ENCODE measurements at regions not wholly inside any gene's neighbourhood (a gene's known extent, or its start where the extent isn't known, plus 50 kb on each side); places are given as distances from the start of the nearest gene placed in this dataset.

GRCh38 chr9:4435197-4435596 is 55.1 kb upstream of the SLC1A1 start:
- no peak for FAIRE-seq

DNA sequence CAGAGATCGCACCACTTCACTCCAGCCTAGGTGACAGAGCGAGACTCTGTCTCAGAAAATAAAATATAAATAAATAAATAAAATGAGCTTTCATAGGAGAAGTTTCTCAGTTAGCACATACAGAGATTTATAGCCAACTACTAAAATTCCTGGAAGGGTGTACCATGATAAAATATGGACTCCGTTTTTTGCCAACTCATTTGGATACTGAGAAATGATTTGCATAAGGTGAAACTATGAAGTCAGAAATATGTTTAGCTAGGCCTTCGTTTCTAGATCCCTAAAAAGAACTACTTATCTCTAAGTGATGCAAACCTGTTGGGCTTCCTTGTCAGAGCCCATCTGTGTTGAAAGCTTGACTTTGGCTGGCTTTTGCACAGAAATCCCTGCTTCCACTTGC is 56.9 kb upstream of the SLC1A1 start:
- no peak for FAIRE-seq

DNA sequence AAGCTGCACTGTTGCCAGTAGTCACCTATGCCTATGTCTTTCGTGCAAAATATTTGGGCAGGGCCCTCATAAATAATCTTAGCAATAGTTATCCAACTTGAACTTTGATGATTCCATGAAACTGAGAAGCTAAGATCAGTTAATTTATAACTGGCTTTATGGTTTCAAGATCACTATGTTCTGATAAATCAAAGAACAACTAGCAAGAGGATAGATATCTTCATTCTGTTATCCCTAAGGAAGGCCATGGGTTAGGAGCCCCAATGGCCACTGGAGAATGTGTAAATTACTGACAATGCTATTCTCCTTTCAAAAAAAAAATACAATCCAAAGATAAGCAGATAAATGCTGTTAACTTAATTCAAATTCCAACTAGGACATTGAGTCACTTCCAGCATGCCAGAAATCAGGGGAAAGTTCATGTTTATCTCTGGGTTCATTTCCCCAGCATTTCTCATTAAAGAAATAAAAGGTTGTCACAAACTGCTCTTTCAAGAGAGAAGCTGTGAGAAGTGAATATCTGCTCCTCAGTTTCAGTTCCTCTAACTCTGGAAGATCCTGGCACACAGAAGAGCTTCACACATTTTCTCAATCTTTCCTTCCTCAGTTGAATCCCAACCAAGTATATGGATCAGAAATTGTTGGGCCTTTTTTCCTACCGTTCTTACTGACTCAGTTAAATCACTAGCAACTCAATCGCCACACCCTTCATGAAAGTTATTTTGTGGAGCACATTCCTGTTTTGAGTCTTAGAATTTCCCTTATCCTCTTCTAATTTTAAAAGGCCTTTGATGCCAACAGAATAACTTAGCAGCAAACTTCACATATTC is 59.6 kb upstream of the SLC1A1 start:
- FAIRE-seq: no peak

DNA sequence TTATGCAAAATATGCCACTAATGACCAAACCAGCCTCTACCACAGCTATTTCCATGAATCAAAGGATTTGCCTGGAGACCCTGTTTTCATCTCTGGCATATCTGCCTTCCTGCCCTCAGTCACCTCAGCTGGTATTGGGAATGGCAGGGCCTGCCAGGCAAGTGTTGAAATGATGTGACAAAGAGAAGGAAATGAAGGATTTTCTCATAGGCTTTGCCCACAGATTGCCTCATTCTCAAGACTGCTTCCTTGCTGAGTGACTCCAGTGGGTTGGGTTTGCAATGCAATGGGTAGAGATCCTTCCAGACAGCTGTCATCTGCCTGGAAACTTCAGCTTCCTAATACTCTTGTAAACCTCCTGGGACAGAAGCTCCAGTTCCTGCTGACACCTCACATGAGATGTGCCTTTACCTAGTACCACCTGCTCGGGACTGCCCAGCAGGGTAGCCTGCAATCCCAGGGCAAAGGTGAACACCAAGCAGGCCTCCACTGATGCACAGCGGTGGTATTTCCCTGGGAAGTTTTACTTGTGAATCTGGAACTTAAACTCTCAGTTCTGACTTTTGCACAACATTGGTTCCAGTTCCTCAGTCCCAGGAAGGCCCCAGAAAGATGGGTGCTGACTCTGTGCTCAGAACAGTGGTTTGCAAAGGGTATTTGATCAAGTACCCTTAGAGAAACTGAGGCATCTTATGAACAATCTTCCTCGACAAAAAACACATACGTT is 64.8 kb upstream of the SLC1A1 start:
- no peak for FAIRE-seq

DNA sequence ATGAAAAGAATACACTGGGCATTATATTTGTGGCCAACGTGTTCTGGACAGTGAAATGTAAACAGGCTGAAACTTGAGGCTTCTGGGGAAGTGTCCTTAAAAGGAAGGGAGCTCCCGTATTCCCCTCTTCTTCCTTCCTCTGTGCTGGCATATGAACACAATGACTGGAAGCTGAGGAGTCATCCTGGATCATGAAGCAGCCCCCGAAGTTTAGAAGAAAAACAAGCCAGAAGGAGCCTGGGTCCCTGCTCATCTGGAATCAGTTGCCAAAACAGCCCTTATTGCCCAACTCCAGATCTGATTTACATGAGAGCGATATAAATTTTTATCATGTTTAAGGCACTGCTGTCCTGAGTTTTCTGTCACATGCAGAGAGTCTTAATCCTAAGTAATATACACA is 65.4 kb upstream of the SLC1A1 start:
- FAIRE-seq: no peak

GRCh38 chr9:4424038-4424437 is 66.2 kb upstream of the SLC1A1 start:
- FAIRE-seq: no peak

GRCh38 chr9:4423207-4423610 is 67.1 kb upstream of the SLC1A1 start:
- FAIRE-seq: no peak

GRCh38 chr9:4422495-4422894 is 67.8 kb upstream of the SLC1A1 start:
- FAIRE-seq: no peak

GRCh38 chr9:4421847-4422246 is 68.4 kb upstream of the SLC1A1 start:
- FAIRE-seq: no peak

DNA sequence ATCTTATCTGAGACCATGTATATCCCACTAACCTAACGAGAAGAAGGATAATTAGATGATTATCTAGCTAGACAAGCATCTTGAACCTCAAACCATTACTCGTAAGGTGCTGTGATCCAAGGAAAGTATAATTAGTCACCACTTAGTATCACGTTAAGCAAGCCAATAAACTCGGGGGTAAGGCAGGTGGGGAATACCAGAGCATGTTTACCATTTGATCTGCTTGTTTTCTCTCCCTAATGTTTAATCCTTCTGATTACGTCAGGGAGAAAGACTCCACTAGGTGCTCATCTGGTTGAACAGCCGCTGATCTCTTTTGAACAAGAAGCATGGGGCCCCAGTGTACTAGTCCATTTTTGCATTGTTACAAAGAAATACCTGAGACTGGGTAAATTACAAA is 69.9 kb upstream of the SLC1A1 start:
- FAIRE-seq: no peak

- FAIRE-seq: no peak
Measured at GRCh38 chr9:4417578-4418325, 72.5 kb upstream of the SLC1A1 start.

- no peak for FAIRE-seq
Measured at GRCh38 chr9:4416467-4416866, 73.8 kb upstream of the SLC1A1 start.

DNA sequence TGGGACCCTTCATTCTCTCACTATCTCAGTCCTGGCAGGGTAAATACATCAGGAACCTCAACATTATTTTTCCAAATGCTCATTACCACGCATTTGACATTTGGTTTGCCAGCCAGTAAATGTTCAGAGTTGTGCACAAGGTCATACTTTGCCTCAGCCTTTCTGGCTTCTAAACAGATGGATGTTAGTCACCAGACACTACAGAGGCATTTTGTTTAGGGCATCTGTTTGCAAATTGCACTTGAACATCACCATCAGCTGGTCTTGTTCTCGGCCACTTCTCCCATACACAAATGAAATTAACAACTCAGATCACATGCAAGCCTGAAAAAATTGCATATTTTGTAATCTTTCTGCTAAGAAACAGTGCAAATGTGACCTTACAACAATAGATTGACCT is 75.0 kb upstream of the SLC1A1 start:
- FAIRE-seq: no peak

GRCh38 chr9:4413856-4414255 is 76.4 kb upstream of the SLC1A1 start:
- FAIRE-seq: no peak

GRCh38 chr9:4404156-4404555 is 86.1 kb upstream of the SLC1A1 start:
- FAIRE-seq: no peak

DNA sequence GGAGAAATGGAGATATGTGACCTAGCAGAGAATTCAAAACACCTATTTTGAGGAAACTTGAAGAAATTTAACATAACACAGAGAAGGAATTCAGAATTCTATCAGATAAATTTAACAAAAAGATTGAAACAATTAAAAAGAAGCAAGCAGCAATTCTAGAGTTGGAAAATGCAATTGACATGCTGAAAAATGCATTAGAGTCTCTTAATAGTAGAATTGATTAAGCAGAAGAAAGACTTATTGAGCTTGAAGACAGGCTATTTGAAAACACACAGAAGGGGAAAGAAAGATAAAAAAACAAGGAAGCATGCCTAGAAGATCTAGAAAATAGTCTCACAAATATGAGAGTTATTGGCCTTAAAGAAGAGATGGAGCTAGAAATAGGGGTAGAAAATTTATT is 87.8 kb upstream of the SLC1A1 start:
- no peak for FAIRE-seq

- FAIRE-seq: no peak
Measured at GRCh38 chr9:4400731-4401130, 89.5 kb upstream of the SLC1A1 start.

- FAIRE-seq: no peak
Measured at GRCh38 chr9:4397917-4398316, 92.4 kb upstream of the SLC1A1 start.

DNA sequence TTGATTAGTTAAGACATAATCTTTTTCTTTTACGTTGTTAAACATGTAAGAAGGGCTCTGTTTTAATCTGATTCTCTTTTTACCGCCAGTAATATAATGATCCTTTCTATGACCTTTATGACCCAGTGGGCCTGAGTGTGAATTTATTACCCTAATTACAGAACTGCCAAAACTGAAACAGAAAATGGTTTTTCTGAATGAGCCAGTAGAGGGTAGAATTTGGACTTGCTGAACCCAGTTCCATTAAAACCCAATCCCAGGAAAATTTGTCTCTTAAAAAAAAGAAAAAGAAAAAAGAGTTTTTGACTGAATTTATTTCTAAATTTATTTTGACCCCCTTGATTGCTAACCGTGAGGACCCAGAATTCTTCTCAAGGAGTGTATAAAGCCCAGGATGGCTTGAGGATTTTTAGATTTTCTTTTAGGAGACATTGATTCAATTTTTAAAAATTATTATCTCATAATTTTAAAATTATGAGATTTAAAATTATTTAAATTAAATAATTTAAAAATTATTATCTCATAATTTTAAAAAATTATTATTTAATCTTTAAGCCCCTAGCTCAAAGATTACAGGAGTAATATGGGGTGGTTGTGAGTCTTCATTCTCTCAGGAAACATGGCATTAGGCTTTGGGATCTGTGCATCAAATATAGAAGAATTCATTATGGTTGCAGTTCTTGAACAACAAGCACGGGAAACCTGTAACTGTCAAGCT is 94.1 kb upstream of the GLIS3 start:
- FAIRE-seq: peak; percentile 23

DNA sequence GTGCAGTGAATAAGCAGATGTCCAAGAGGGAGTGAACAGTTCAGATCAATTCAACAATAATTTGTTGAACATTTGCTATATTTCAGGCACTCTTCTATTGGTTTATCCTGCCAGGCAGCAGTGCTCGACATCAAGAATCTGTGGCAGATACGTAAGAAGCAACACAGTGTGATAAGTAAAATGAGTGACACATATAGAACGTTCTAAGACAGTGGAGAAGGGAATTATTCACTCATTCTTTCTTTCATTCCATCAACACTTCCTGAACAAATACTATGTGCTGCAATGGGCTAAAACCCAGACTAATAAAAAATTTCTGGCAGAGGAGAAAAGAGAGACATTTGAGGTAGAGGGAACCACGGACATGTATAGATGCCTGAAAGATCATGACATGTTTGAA is 89.9 kb upstream of the GLIS3 start:
- FAIRE-seq: no peak

DNA sequence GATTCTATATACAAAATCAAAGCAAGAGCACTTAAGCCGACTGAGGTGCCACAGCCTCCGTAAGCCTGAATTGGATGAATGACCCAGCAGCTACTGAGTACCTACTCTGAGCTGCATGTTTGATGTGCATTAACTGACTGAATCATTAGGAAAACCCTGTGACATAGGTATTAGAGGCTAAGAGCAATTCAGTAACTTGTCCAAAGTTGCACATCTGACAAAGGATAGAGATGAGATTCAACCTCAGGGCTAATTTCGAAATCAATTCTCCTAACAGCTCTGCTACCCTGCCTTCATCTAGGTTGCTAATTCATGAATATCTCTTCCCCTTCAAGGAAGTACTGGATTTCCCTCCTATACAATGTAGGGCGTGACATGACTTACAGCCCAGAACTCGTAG is 89.1 kb upstream of the GLIS3 start:
- no peak for FAIRE-seq

- FAIRE-seq: no peak
Measured at GRCh38 chr9:4386819-4387218, 87.0 kb upstream of the GLIS3 start.

DNA sequence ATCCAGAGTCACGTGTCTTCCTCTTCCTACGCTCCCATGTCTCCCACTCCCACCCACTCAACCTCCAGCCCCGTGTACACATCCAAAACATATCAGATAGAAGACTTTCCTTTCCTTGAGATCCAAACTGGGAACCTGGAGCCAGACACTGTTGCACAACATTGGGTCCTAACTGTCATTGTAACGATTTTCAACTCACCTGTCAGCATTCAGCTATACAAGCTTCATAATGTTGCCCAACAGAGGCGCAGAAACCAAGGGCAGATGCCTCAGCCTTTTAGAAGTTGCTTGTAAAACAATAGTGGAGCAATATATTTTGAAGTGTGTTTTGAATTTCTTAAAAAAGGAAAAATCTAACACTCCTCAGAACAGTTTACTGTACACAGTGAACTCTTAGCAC is 84.9 kb upstream of the GLIS3 start:
- FAIRE-seq: no peak
